H1 (cell line): ENCODE measurements at regions not wholly inside any gene's neighbourhood (a gene's known extent, or its start where the extent isn't known, plus 50 kb on each side); places are given as distances from the start of the nearest gene placed in this dataset.

Source experiments
- KDM5A ChIP-seq: fragments of 200-600 bp; IDR thresholded peaks from 2 replicates; pipeline ENCODE4 v1.7.1; 2012; ENCODE audit warnings: mild to moderate bottlenecking, low read length, inconsistent platforms, mixed read lengths

- no peak for TF ChIP-seq KDM5A
Measured at GRCh38 chr19:28610731-28611130, 602.2 kb downstream of the UQCRFS1 start (continued).
